Liver (tissue), 8 donors: ENCODE measurements at regions not wholly inside any gene's neighbourhood (a gene's known extent, or its start where the extent isn't known, plus 50 kb on each side); places are given as distances from the start of the nearest gene placed in this dataset.

Experiments
- DNase-seq: peaks from one replicate; pipeline ENCODE4 v3.0.0-alpha.2; 2017; ENCODE audit warnings: low spot score
- H3K27ac ChIP-seq, 2 donors: one replicate each; pipeline ENCODE4 v1.7.0; 2013; ENCODE audit warnings: inconsistent platforms in 2 of 2, low read length in 2 of 2, control low read depth in 1 of 2, low read depth in 1 of 2, mild to moderate bottlenecking in 1 of 2
- H3K27me3 ChIP-seq, 4 donors: one replicate each; pipeline versions ENCODE4 v1.6.1 to v1.7.0; 2013; ENCODE audit warnings: low read length in 3 of 4, inconsistent platforms in 1 of 4, mild to moderate bottlenecking in 1 of 4, moderate library complexity in 1 of 4; ENCODE audit not compliant: control insufficient read depth in 4 of 4, insufficient read depth in 4 of 4
- H3K36me3 ChIP-seq, 4 donors: one replicate each; pipeline versions ENCODE4 v1.6.1 to v1.7.0; 2013; ENCODE audit warnings: low read length in 3 of 4, mild to moderate bottlenecking in 3 of 4, low read depth in 1 of 4, moderate library complexity in 1 of 4; ENCODE audit not compliant: control insufficient read depth in 4 of 4, insufficient read depth in 3 of 4
- H3K4me1 ChIP-seq, 4 donors: one replicate each; pipeline versions ENCODE4 v1.6.1 to v1.7.0; 2013; ENCODE audit warnings: low read length in 3 of 4, mild to moderate bottlenecking in 3 of 4, moderate library complexity in 1 of 4; ENCODE audit not compliant: control insufficient read depth in 4 of 4, insufficient read depth in 4 of 4
- H3K4me3 ChIP-seq, 3 donors: one replicate each; pipeline versions ENCODE4 v1.6.1 to v1.7.0; 2013; ENCODE audit warnings: low read length in 3 of 3, control low read depth in 1 of 3, low read depth in 1 of 3, mild to moderate bottlenecking in 1 of 3
- H3K9ac ChIP-seq, 2 donors: one replicate each; pipeline ENCODE4 v1.7.0; 2013; ENCODE audit warnings: low read length in 2 of 2, mild to moderate bottlenecking in 2 of 2, moderate library complexity in 2 of 2, control low read depth in 1 of 2, low read depth in 1 of 2
- H3K9me3 ChIP-seq, 4 donors: one replicate each; pipeline versions ENCODE4 v1.6.1 to v1.7.0; 2013; ENCODE audit warnings: low read length in 3 of 4; ENCODE audit not compliant: control insufficient read depth in 4 of 4
- EGR1 ChIP-seq, 2 donors: IDR thresholded peaks; 2 replicates each; pipeline ENCODE4 v1.6.1; 2016 to 2018; ENCODE audit warnings: antibody characterized with exemption in 2 of 2, low read depth in 2 of 2
- FOXA1 ChIP-seq: IDR thresholded peaks from 2 replicates; pipeline ENCODE4 v1.6.1; 2016; ENCODE audit warnings: antibody characterized with exemption
- FOXA2 ChIP-seq: IDR thresholded peaks from 2 replicates; pipeline ENCODE4 v1.6.1; 2016; ENCODE audit warnings: antibody characterized with exemption
- GABPA ChIP-seq, 2 donors: IDR thresholded peaks in 1 of 2; conservative IDR thresholded peaks in 1 of 2; 2 replicates each; pipeline ENCODE4 v1.6.1; 2016; ENCODE audit warnings: antibody characterized with exemption in 2 of 2, mild to moderate bottlenecking in 1 of 2, moderate library complexity in 1 of 2
- HNF4A ChIP-seq, 2 donors: conservative IDR thresholded peaks; 2 replicates each; pipeline ENCODE4 v1.6.1; 2016; ENCODE audit warnings: antibody characterized with exemption in 2 of 2, mild to moderate bottlenecking in 2 of 2
- HNF4G ChIP-seq: IDR thresholded peaks from 2 replicates; pipeline ENCODE4 v1.6.1; 2016; ENCODE audit warnings: antibody characterized with exemption
- JUND ChIP-seq, 2 donors: IDR thresholded peaks; 2 replicates each; pipeline ENCODE4 v1.6.1; 2016; ENCODE audit warnings: antibody characterized with exemption in 2 of 2
- NR2F2 ChIP-seq: IDR thresholded peaks from 2 replicates; pipeline ENCODE4 v1.6.1; 2016; ENCODE audit warnings: antibody characterized with exemption
- RAD21 ChIP-seq, 2 donors: IDR thresholded peaks; 2 replicates each; pipeline ENCODE4 v1.6.1; 2016; ENCODE audit warnings: antibody characterized with exemption in 2 of 2, mild to moderate bottlenecking in 2 of 2
- RXRA ChIP-seq, 2 donors: IDR thresholded peaks; 2 replicates each; pipeline ENCODE4 v1.6.1; 2017 to 2018; ENCODE audit warnings: antibody characterized with exemption in 2 of 2, mild to moderate bottlenecking in 1 of 2
- SP1 ChIP-seq: IDR thresholded peaks from 2 replicates; pipeline ENCODE4 v1.6.1; 2018; ENCODE audit warnings: antibody characterized with exemption, mild to moderate bottlenecking
- TAF1 ChIP-seq: conservative IDR thresholded peaks from 2 replicates; pipeline ENCODE4 v1.6.1; 2016; ENCODE audit warnings: antibody characterized with exemption, mild to moderate bottlenecking
- YY1 ChIP-seq: IDR thresholded peaks from 2 replicates; pipeline ENCODE4 v1.6.1; 2016; ENCODE audit warnings: antibody characterized with exemption, mild to moderate bottlenecking
- WGBS: extraction: QIAGEN DNeasy Blood & Tissue Kit; methylation state at CpG from one replicate; pipeline ENCODE4 v1.1.7; 2013; 5-methylcytosine and 5-hydroxymethylcytosine counted together
- TF ChIP-seq, protein P1 (sequence below): IDR thresholded peaks from 2 replicates; pipeline ENCODE4 v1.6.1; 2016; ENCODE audit warnings: antibody characterized with exemption
- TF ChIP-seq, protein P2 (sequence below): IDR thresholded peaks from 2 replicates; pipeline ENCODE4 v1.6.1; 2016; ENCODE audit warnings: antibody characterized with exemption
- TF ChIP-seq, protein P3 (sequence below): fragments of 150-350 bp; IDR thresholded peaks from 2 replicates; pipeline ENCODE4 v1.5.1; 2017; ENCODE audit warnings: improper control_type of control experiment, low read depth, low read length; ENCODE audit not compliant: missing input control
- TF ChIP-seq, protein P4 (sequence below): IDR thresholded peaks from 2 replicates; pipeline ENCODE4 v1.6.1; 2016; ENCODE audit warnings: antibody characterized with exemption
- TF ChIP-seq, protein P5 (sequence below): IDR thresholded peaks from 2 replicates; pipeline ENCODE4 v1.6.1; 2016; ENCODE audit warnings: antibody characterized with exemption, mild to moderate bottlenecking
- donor health status: healthy.
- donor health status: healthy.
- donor health status: healthy.
- donor health status: healthy.
- donor health status: healthy.

DNA sequence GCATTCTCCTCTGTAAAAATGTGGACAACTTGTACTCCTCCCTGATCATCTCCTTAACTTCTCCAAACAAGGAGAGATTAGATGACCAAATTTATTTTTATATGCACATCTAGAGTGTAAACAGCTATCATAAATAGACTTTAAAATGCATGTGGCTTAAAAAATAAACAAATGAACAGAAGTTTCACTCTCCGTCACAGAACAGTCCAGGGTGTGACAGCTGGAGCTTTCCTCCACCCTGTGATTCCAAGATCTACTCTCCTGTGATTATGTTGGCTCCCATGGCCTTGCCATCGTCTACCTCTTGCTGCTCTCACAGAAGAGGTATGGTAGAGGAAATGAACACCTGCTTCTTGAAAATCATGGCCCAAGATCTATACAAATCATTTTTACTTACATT lies 560.2 kb downstream of the TOX3 start:
- no peak for DNase-seq
- 81% methylated on average over 2 of the region's 2 CpGs for WGBS
- Histone ChIP-seq H3K27me3 (peaks cover 0 to 2% (median 0%) of the 10 kb centered on the region in 4 donors), H3K9ac (no peak overlapping the region), H3K27ac (no peak overlapping the region), H3K36me3 (no peaks in the 10 kb centered on the region), H3K4me1 (peaks cover 0 to 10% (median 4%) of the 10 kb centered on the region in 4 donors), H3K4me3 (no peak overlapping the region), H3K9me3 (no peaks in the 10 kb centered on the region)
- TF ChIP-seq RAD21 (IDR thresholded peaks at IDR 0.05): no peak
- TF ChIP-seq HNF4G: no peak
- no peak for TF ChIP-seq YY1
- TF ChIP-seq EGR1 (IDR thresholded peaks at IDR 0.05; ENCODE audit: low read depth in 2 of 2): no peak
- TF ChIP-seq NR2F2: no peak
- no peak for TF ChIP-seq RXRA (IDR thresholded peaks at IDR 0.05)
- TF ChIP-seq, protein P1, sequence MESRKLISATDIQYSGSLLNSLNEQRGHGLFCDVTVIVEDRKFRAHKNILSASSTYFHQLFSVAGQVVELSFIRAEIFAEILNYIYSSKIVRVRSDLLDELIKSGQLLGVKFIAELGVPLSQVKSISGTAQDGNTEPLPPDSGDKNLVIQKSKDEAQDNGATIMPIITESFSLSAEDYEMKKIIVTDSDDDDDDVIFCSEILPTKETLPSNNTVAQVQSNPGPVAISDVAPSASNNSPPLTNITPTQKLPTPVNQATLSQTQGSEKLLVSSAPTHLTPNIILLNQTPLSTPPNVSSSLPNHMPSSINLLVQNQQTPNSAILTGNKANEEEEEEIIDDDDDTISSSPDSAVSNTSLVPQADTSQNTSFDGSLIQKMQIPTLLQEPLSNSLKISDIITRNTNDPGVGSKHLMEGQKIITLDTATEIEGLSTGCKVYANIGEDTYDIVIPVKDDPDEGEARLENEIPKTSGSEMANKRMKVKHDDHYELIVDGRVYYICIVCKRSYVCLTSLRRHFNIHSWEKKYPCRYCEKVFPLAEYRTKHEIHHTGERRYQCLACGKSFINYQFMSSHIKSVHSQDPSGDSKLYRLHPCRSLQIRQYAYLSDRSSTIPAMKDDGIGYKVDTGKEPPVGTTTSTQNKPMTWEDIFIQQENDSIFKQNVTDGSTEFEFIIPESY: no peak
- TF ChIP-seq, protein P2, sequence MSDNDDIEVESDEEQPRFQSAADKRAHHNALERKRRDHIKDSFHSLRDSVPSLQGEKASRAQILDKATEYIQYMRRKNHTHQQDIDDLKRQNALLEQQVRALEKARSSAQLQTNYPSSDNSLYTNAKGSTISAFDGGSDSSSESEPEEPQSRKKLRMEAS: no peak
- no peak for TF ChIP-seq FOXA1
- TF ChIP-seq, protein P3, sequence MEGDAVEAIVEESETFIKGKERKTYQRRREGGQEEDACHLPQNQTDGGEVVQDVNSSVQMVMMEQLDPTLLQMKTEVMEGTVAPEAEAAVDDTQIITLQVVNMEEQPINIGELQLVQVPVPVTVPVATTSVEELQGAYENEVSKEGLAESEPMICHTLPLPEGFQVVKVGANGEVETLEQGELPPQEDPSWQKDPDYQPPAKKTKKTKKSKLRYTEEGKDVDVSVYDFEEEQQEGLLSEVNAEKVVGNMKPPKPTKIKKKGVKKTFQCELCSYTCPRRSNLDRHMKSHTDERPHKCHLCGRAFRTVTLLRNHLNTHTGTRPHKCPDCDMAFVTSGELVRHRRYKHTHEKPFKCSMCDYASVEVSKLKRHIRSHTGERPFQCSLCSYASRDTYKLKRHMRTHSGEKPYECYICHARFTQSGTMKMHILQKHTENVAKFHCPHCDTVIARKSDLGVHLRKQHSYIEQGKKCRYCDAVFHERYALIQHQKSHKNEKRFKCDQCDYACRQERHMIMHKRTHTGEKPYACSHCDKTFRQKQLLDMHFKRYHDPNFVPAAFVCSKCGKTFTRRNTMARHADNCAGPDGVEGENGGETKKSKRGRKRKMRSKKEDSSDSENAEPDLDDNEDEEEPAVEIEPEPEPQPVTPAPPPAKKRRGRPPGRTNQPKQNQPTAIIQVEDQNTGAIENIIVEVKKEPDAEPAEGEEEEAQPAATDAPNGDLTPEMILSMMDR: no peak

DNA sequence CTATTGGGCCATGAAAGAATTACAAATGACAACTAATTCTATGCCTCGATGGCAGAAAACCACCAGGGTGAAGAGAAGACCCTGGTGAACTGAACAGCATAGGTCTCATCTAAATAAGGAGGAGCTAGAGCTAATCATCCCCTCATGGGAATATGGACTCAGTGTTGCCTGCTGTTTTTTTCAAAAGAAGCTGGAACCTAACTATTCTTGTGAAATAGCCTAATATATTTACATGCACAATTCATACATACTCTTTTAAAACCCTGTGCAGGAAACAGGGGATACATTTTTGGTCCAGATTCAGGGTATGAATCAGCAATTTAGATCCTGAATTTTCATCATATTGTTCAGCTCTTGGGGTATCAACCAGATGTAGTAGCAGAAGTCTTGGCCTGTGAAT lies 560.6 kb downstream of the TOX3 start:
- Histone ChIP-seq H3K4me1 (peaks cover 0 to 14% (median 6%) of the 10 kb centered on the region in 4 donors), H3K4me3 (no peak overlapping the region), H3K36me3 (no peaks in the 10 kb centered on the region), H3K27me3 (no peaks in the 10 kb centered on the region), H3K27ac (no peak overlapping the region), H3K9me3 (no peaks in the 10 kb centered on the region), H3K9ac (no peak overlapping the region)
- DNase-seq: no peak
- 69% methylated on average over 1 of the region's 1 CpG for WGBS
- no peak for TF ChIP-seq HNF4A (conservative IDR thresholded peaks at IDR 0.05)
- TF ChIP-seq EGR1 (IDR thresholded peaks at IDR 0.05; ENCODE audit: low read depth in 2 of 2): no peak
- TF ChIP-seq, protein P4, sequence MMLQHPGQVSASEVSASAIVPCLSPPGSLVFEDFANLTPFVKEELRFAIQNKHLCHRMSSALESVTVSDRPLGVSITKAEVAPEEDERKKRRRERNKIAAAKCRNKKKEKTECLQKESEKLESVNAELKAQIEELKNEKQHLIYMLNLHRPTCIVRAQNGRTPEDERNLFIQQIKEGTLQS: no peak
- TF ChIP-seq, protein P2: no peak
- TF ChIP-seq TAF1: no peak
- TF ChIP-seq, protein P1: no peak
- no peak for TF ChIP-seq NR2F2
- no peak for TF ChIP-seq HNF4G
- no peak for TF ChIP-seq YY1
- TF ChIP-seq, protein P3: no peak
- TF ChIP-seq FOXA1: no peak
- TF ChIP-seq RAD21 (IDR thresholded peaks at IDR 0.05): no peak
- TF ChIP-seq, protein P5, sequence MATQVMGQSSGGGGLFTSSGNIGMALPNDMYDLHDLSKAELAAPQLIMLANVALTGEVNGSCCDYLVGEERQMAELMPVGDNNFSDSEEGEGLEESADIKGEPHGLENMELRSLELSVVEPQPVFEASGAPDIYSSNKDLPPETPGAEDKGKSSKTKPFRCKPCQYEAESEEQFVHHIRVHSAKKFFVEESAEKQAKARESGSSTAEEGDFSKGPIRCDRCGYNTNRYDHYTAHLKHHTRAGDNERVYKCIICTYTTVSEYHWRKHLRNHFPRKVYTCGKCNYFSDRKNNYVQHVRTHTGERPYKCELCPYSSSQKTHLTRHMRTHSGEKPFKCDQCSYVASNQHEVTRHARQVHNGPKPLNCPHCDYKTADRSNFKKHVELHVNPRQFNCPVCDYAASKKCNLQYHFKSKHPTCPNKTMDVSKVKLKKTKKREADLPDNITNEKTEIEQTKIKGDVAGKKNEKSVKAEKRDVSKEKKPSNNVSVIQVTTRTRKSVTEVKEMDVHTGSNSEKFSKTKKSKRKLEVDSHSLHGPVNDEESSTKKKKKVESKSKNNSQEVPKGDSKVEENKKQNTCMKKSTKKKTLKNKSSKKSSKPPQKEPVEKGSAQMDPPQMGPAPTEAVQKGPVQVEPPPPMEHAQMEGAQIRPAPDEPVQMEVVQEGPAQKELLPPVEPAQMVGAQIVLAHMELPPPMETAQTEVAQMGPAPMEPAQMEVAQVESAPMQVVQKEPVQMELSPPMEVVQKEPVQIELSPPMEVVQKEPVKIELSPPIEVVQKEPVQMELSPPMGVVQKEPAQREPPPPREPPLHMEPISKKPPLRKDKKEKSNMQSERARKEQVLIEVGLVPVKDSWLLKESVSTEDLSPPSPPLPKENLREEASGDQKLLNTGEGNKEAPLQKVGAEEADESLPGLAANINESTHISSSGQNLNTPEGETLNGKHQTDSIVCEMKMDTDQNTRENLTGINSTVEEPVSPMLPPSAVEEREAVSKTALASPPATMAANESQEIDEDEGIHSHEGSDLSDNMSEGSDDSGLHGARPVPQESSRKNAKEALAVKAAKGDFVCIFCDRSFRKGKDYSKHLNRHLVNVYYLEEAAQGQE: no peak
- TF ChIP-seq JUND (IDR thresholded peaks at IDR 0.05): no peak
- no peak for TF ChIP-seq FOXA2
- no peak for TF ChIP-seq GABPA (IDR thresholded peaks at IDR 0.05 in 1 of 2, conservative IDR thresholded peaks at IDR 0.05 in 1 of 2)
- no peak for TF ChIP-seq SP1
- TF ChIP-seq RXRA (IDR thresholded peaks at IDR 0.05): no peak
